Mucosa of descending colon (tissue), 3 donors: ENCODE measurements at regions not wholly inside any gene's neighbourhood (a gene's known extent, or its start where the extent isn't known, plus 50 kb on each side); places are given as distances from the start of the nearest gene placed in this dataset.

Experiments used
- ATAC-seq: fragments of 200-7000 bp; cut with Tn5 transposase; one replicate; pipeline ENCODE4 v1.9.1; 2020; ENCODE audit warnings: mild to moderate bottlenecking, moderate library complexity
- DNase-seq, 3 donors: peaks; one replicate each; pipeline ENCODE4 v3.0.0-alpha.2; 2020
- H3K36me3 ChIP-seq: fragments of 200-600 bp; one replicate; pipeline ENCODE4 v1.8.0; 2021; ENCODE audit warnings: low read depth, mild to moderate bottlenecking
- H3K4me1 ChIP-seq: fragments of 200-600 bp; one replicate; pipeline ENCODE4 v1.8.0; 2021; ENCODE audit warnings: low read depth, mild to moderate bottlenecking
- H3K4me3 ChIP-seq: fragments of 200-600 bp; one replicate; pipeline ENCODE4 v1.8.0; 2021; ENCODE audit warnings: mild to moderate bottlenecking
- H3K9me3 ChIP-seq: fragments of 200-600 bp; one replicate; pipeline ENCODE4 v1.8.0; 2021; ENCODE audit warnings: mild to moderate bottlenecking
- CTCF ChIP-seq: fragments of 200-600 bp; IDR thresholded peaks from one replicate; pipeline ENCODE4 v1.8.0; 2022; ENCODE audit warnings: antibody characterized with exemption, mild to moderate bottlenecking
- intact Hi-C, 2 donors: fragments of 100-400 bp; cut with DNase I in 1 of 2; cut with micrococcal nuclease in 1 of 2; formaldehyde crosslinking; loops; one replicate each; pipeline versions ENCODE4 v1.11.0 to v1.11.1; 2022; cut with DNase I, micrococcal nuclease
- donor health status: DM: no; HTN: no; CAD: no; lungs with moderate emphysema.
- donor health status: DM: no; HTN: no; CAD: no.
- donor health status: DM: no; HTN: yes; CAD: no.

- intact Hi-C loops: no loop called here
- Histone ChIP-seq H3K36me3 (no peaks in the 10 kb centered on the region), H3K4me1 (no peaks in the 10 kb centered on the region), H3K9me3 (no peaks in the 10 kb centered on the region), H3K4me3 (no peak overlapping the region)
- no peak for TF ChIP-seq CTCF
- ATAC-seq (no peak), DNase-seq (no peak)
These were observed 1005.9 kb upstream of the WWC1 start for GRCh38 chr5:167285591-167285990.

DNA sequence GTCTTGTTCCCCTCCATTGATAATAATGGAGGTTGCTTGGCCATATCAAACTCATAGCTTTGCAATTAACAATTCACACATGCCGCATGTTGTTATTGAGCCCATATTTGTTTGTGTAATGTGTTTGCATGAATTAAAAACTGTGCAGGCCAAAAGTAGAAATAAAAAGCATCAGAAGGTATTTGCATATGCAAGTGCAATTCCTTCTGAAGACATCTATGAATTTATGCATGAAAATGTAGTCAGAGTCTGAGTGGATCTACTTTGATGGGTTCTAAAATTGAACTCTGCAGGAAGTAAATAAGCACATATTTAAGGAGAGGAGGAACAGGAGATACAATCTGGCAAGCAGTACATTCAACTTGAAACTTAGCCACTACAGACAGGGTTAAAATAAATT is 1004.6 kb upstream of the WWC1 start:
- TF ChIP-seq CTCF: no peak

GRCh38 chr5:167290478-167290877 is 1001.0 kb upstream of the WWC1 start:
- Histone ChIP-seq H3K4me3 (no peak overlapping the region), H3K36me3 (no peaks in the 10 kb centered on the region), H3K4me1 (peaks cover 10% of the 10 kb centered on the region), H3K9me3 (no peaks in the 10 kb centered on the region)
- no peak for DNase-seq
- intact Hi-C loops: no loop called here
- TF ChIP-seq CTCF: no peak
- ATAC-seq: no peak

More for the DNA sequence above, 1004.6 kb upstream of the WWC1 start:
- no peaks in the 10 kb centered on the region for H3K36me3 ChIP-seq
- H3K4me1 ChIP-seq: no peaks in the 10 kb centered on the region
- intact Hi-C loops: no loop called here
- no peaks in the 10 kb centered on the region for H3K9me3 ChIP-seq
- no peak for ATAC-seq
- DNase-seq: no peak
- H3K4me3 ChIP-seq: no peak overlapping the region

- Histone ChIP-seq H3K36me3 (no peaks in the 10 kb centered on the region), H3K4me1 (peaks cover 14% of the 10 kb centered on the region), H3K4me3 (no peak overlapping the region), H3K9me3 (no peaks in the 10 kb centered on the region)
- ATAC-seq (peak; percentile 94), DNase-seq (peak in 2 of 3 donors; percentile 41 to 52)
- no peak for TF ChIP-seq CTCF
- intact Hi-C loops: no loop called here
These were observed 996.4 kb upstream of the WWC1 start for GRCh38 chr5:167294882-167295680.

GRCh38 chr5:167295681-167296005 is 995.8 kb upstream of the WWC1 start:
- no peaks in the 10 kb centered on the region for H3K9me3 ChIP-seq
- H3K4me1 ChIP-seq: peaks cover 14% of the 10 kb centered on the region
- H3K4me3 ChIP-seq: no peak overlapping the region
- no peaks in the 10 kb centered on the region for H3K36me3 ChIP-seq
- TF ChIP-seq CTCF: no peak
- ATAC-seq (no peak), DNase-seq (no peak)
- intact Hi-C loops: no loop called here

DNA sequence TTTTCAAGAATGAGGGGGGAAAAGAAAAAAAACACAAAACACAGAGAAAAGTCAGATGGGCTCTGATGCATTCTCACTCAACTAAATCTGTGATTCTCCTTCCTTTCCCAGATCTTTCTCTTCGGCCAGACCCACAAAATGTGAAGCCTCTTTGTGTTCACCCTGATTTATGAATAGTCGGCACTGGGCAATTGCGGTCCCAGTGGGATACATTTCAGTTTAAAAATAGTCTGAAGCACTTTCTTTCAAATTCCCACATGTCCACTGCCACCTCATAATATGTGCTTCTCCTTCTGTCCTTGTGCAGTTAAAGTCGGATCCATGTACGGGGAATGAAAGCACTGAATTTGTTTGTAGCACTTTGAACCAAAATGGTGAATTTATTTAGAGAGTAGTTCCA is 995.4 kb upstream of the WWC1 start:
- no peaks in the 10 kb centered on the region for H3K36me3 ChIP-seq
- ATAC-seq: no peak
- H3K9me3 ChIP-seq: no peaks in the 10 kb centered on the region
- no peak for TF ChIP-seq CTCF
- intact Hi-C loops: no loop called here
- DNase-seq: no peak
- H3K4me3 ChIP-seq: no peak overlapping the region
- peaks cover 14% of the 10 kb centered on the region for H3K4me1 ChIP-seq
